ENCODE measurements at regions not wholly inside any gene's neighbourhood (a gene's known extent, or its start where the extent isn't known, plus 50 kb on each side); places are given as distances from the start of the nearest gene placed in this dataset.

GRCh38 chr7:46932676-46933424, 649.1 kb downstream of the TNS3 start:
- no peak overlapping the region for H2AFZ ChIP-seq (ENCODE audit: control insufficient read depth, low read depth, low read length)
- no peaks in the 10 kb centered on the region for H3K9me3 ChIP-seq (replicated peaks; ENCODE audit: control insufficient read depth, insufficient read depth, low read length)
- DNase-seq (ENCODE audit: low read depth, low spot score) (no peak), FAIRE-seq (no peak), ATAC-seq (no peak)
- no peak overlapping the region for H3K4me3 ChIP-seq
- ChIA-PET RAD21 (ENCODE audit: unreplicated experiment) (interaction anchor here (1.6 kb wide), 1 partner anchor 12 kb away, joined by 3 read pairs; no protein-coding TSS in a partner anchor), SMC1A (ENCODE audit: uncharacterized antibody, unreplicated experiment) (interaction anchor here (1.2 to 1.5 kb wide), 2 partner anchors 11 to 254 kb away, joined by 3 to 4 read pairs; no protein-coding TSS in a partner anchor), CTCF (interaction anchor here (1.3 kb wide), 1 partner anchor 15 kb away, joined by 3 read pairs; no protein-coding TSS in a partner anchor), POLR2A (no interaction called here)
- no peaks in the 10 kb centered on the region for H3K36me3 ChIP-seq (ENCODE audit: control insufficient read depth in 2 of 2, insufficient read depth in 2 of 2, low read length in 1 of 2)
- intact Hi-C loops (cut with micrococcal nuclease; ENCODE audit: unreplicated experiment), result no loop called here
- H4K20me1 ChIP-seq (ENCODE audit: control insufficient read depth, insufficient read depth), result no peaks in the 10 kb centered on the region
- H3K27ac ChIP-seq (ENCODE audit: control insufficient read depth, insufficient read depth), result no peak overlapping the region
- BruUV-seq (replicated peaks), result no TSS peak
- in situ Hi-C loops (cut with MboI), result no loop called here
- H3K79me2 ChIP-seq (ENCODE audit: control insufficient read depth, insufficient read depth, low read length), result no peaks in the 10 kb centered on the region
- no peak overlapping the region for H3K9ac ChIP-seq (ENCODE audit: control insufficient read depth, insufficient read depth, low read length)
- H3K4me2 ChIP-seq (ENCODE audit: control insufficient read depth, insufficient read depth), result no peak overlapping the region
- no peaks in the 10 kb centered on the region for H3K4me1 ChIP-seq (ENCODE audit: control insufficient read depth, insufficient read depth, low read length)
- no peaks in the 10 kb centered on the region for H3K27me3 ChIP-seq (replicated peaks in 1 of 2; ENCODE audit: control insufficient read depth in 2 of 2, insufficient read depth in 2 of 2, low read length in 1 of 2)
- TF ChIP-seq PML (IDR thresholded peaks at IDR 0.05; ENCODE audit: low read length) (no peak), ATF7 (IDR thresholded peaks at IDR 0.05; ENCODE audit: low read depth) (no peak), NFXL1 (IDR thresholded peaks at IDR 0.05; ENCODE audit: borderline replicate concordance) (no peak), ETV6 (conservative IDR thresholded peaks at IDR 0.05 in 1 of 2, IDR thresholded peaks at IDR 0.05 in 1 of 2; ENCODE audit: borderline replicate concordance in 1 of 2, low read depth in 1 of 2) (no peak), NKRF (conservative IDR thresholded peaks at IDR 0.05) (no peak), TCF12 (IDR thresholded peaks at IDR 0.05; ENCODE audit: low read depth, low read length) (no peak), ZNF207 (IDR thresholded peaks at IDR 0.05; ENCODE audit: borderline replicate concordance) (no peak), E2F8 (IDR thresholded peaks at IDR 0.05; ENCODE audit: low read depth, partially characterized antibody) (no peak), CHD1 (IDR thresholded peaks at IDR 0.05; ENCODE audit: low read depth, low read length) (no peak), HDAC6 (IDR thresholded peaks at IDR 0.05; ENCODE audit: unreplicated experiment) (no peak), MXI1 (IDR thresholded peaks at IDR 0.05; ENCODE audit: low read depth, low read length) (no peak), FOXM1 (IDR thresholded peaks at IDR 0.05; ENCODE audit: low read depth, low read length) (no peak), MLLT1 (IDR thresholded peaks at IDR 0.05) (no peak), ASH2L (IDR thresholded peaks at IDR 0.05; ENCODE audit: borderline replicate concordance, low read depth) (no peak), KDM1A (IDR thresholded peaks at IDR 0.05; ENCODE audit: borderline replicate concordance) (no peak), BACH1 (IDR thresholded peaks at IDR 0.05; ENCODE audit: borderline replicate concordance) (no peak)
- 11% methylated on average over 7 of the region's 7 CpGs for WGBS (ENCODE audit: insufficient coverage, insufficient replicate concordance, low lambda C conversion rate, missing lambda C conversion rate)
